GM12892 (cell line): ENCODE measurements at regions not wholly inside any gene's neighbourhood (a gene's known extent, or its start where the extent isn't known, plus 50 kb on each side); places are given as distances from the start of the nearest gene placed in this dataset.

ENCODE experiments used
- DNase-seq: peaks from one replicate; pipeline ENCODE4 v3.0.0; 2011; ENCODE audit not compliant: insufficient read length
- FAIRE-seq: peaks from 2 replicates; lab custom pipeline; 2011; peaks lifted over from hg19 to GRCh38; lab: Jason Lieb, UNC
- POLR2A ChIP-seq: IDR thresholded peaks from 2 replicates; pipeline ENCODE4 v1.6.1; 2011; ENCODE audit warnings: low read depth, low read length, control low read depth
- POLR2AphosphoS5 ChIP-seq: IDR thresholded peaks from 2 replicates; pipeline ENCODE4 v1.6.1; 2011; ENCODE audit warnings: low read depth, low read length, control low read depth
- TAF1 ChIP-seq: IDR thresholded peaks from 2 replicates; pipeline ENCODE4 v1.6.1; 2011; ENCODE audit warnings: low read depth, mild to moderate bottlenecking, control low read depth, low read length, borderline replicate concordance

- no peak for DNase-seq
Observed at GRCh38 chr4:161273607-161274006, 890.2 kb downstream of the FSTL5 start.

DNA sequence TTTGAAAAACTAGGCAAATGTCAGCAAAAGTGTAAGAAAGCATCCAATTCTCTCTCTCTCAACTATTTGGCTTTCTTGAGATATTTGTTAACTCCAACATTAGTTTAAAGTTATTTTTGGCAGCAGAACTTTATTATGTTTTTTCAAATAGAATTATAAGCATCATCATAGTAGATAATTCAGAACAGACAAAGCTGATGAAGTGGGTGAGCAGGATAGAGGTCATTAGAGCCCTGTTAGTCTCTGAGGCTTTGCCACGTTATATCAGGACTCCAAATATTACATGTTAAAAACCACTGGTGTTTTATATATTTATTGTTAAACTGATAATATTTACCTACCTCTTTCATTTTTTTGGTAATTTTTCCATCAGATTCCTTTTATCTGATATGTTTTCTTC, 903.0 kb downstream of the FSTL5 start:
- no peak for TF ChIP-seq POLR2A
- TF ChIP-seq POLR2AphosphoS5, result no peak
- TF ChIP-seq TAF1, result no peak
- no peak for FAIRE-seq
- no peak for DNase-seq

More at GRCh38 chr4:161273607-161274006, 890.2 kb downstream of the FSTL5 start:
- no peak for FAIRE-seq
- no peak for TF ChIP-seq POLR2A
- TF ChIP-seq TAF1, result no peak
- TF ChIP-seq POLR2AphosphoS5, result no peak

DNA sequence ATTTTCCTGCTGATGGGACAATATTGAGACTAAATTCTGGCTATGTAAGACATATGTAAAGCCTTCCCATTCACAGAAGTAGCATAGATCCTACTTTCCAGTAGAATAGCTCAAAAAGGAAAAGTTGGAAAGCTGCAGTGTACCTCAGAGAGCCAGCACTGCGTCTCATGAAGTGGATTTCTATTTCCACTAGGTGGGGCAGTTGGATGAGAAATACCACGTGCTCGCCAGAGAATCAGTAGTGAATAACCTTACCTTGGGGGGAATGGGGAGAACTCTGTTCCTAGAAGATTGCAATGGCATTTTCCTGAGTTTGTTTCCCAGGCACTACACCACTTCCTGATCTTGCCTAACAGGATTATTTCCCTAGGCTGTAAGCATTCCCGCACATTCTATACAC, 907.1 kb downstream of the FSTL5 start:
- FAIRE-seq, result no peak
- DNase-seq, result no peak
- TF ChIP-seq POLR2A, result no peak
- no peak for TF ChIP-seq POLR2AphosphoS5
- TF ChIP-seq TAF1, result no peak

GRCh38 chr4:161256172-161256571, 907.6 kb downstream of the FSTL5 start:
- DNase-seq, result no peak
- FAIRE-seq, result no peak
- no peak for TF ChIP-seq TAF1
- TF ChIP-seq POLR2A, result no peak
- no peak for TF ChIP-seq POLR2AphosphoS5

DNA sequence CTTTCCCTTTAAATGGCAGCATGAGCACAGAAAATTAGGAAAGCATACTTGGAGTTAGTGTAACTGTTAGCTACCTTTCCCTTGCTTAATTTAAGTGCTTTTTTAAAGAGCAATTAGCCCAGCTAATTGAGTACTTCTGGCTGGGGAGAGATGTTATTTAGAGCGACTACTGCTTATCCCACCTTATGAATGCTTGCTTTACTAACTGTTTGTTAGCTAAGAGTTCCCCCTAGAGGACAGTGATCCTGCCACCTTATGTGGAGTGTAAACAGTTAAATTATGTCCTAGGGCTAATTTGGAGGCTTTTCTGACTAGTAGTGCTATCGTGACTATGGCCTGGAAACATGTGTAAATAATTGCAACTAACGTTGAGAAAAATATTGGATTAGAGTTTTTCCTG, 909.4 kb downstream of the FSTL5 start:
- TF ChIP-seq POLR2AphosphoS5 (no peak), TAF1 (no peak), POLR2A (no peak)
- no peak for FAIRE-seq
- no peak for DNase-seq

DNA sequence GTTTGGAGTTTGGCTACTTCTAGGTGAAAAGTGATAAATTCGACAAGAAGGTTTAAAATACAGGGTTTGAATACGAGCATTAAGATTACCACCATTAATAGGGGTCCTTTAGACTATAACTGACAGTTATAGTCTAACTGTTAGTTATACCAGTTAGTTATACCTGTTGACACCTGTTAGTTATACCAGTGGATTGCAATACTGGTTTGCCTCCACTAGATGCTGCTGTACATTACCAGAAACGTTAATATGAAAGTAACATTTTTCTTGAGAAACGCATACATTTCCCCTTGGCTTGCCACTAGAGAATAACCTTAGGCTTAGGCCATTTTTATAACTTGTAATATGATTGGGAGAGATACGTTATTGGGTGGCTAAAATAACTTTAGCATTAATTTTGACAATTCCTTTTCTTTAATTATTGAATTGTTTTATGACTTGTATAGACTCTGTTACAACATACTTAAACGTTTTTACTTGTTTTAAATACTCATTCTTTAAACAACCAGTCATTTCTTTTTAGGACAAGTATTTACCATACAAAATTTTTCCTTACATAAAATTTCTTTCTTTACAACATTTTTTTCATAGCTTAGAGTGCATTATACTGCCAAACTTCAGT, 911.2 kb downstream of the FSTL5 start:
- peak; percentile 44 for FAIRE-seq
- no peak for DNase-seq
- TF ChIP-seq TAF1, result no peak
- no peak for TF ChIP-seq POLR2AphosphoS5
- no peak for TF ChIP-seq POLR2A

GRCh38 chr4:161249779-161250440, 913.9 kb downstream of the FSTL5 start:
- no peak for FAIRE-seq

GRCh38 chr4:161248880-161249279, 914.9 kb downstream of the FSTL5 start:
- no peak for TF ChIP-seq POLR2A
- no peak for TF ChIP-seq TAF1
- TF ChIP-seq POLR2AphosphoS5, result no peak
- DNase-seq (no peak), FAIRE-seq (no peak)

More at GRCh38 chr4:161249779-161250440, 913.9 kb downstream of the FSTL5 start:
- TF ChIP-seq TAF1, result no peak
- no peak for TF ChIP-seq POLR2A
- no peak for TF ChIP-seq POLR2AphosphoS5
- DNase-seq, result no peak

GRCh38 chr4:161247831-161248230, 916.0 kb downstream of the FSTL5 start:
- DNase-seq, result no peak
- FAIRE-seq, result no peak
- no peak for TF ChIP-seq POLR2AphosphoS5
- no peak for TF ChIP-seq POLR2A
- no peak for TF ChIP-seq TAF1

DNA sequence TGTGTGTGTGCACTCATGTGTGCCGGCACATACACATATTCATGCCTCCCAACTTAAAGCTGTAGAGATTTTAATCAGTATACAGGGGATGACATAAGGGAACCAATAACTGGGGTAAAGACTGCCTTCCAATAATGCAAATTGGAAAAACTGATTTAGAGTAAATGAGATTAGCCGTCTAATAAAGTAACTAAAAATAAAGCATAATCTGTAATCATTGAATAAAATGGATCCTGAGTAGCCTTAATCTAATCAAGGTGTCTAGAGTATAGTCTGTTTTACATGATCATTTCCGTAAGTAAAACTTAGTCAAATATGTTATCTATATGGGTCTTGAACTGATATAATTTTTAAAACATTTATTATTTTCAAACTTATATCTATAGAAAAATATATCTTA, 925.8 kb downstream of the FSTL5 start:
- FAIRE-seq, result no peak
- DNase-seq, result no peak

DNA sequence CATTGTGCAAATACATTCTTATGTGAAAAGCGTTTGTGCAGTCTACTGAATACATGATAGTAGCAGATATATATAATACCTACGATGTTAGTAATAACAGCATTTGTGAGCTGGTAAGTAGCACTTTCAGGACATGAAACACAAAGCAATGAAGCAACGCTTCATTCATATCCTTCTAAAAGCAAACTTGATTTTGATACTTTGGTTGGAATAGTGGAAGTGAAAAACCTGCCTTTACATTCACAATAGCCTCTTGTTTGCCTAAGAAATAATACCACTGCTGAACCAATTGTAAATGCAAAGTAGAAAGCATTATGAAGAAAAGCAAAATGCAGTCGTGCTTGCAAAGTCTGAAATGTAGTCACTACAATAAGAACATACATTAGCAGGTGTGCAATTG, 926.3 kb downstream of the FSTL5 start:
- TF ChIP-seq TAF1 (no peak), POLR2A (no peak)
- no peak for FAIRE-seq

More for the DNA sequence above, 925.8 kb downstream of the FSTL5 start:
- no peak for TF ChIP-seq POLR2A
- no peak for TF ChIP-seq POLR2AphosphoS5
- TF ChIP-seq TAF1, result no peak

DNA sequence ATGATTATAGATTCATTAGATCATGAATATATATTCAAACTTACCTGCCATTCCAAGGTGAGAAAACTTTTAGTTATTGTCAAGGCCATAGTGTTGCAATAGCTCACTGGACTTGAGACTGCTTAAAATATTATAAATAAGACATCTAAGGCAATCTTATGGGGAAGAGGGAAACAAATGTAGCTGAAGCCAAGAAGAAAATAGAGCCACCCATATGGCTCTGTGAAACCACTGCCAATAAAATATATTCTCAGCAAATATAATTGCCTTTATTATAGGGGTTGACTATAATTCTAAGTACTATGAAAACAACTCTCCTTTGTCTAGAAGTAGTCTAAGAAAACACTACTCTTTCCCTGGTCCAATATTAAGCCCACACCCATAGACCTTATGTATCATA, 938.5 kb downstream of the FSTL5 start:
- TF ChIP-seq POLR2A, result no peak
- no peak for TF ChIP-seq POLR2AphosphoS5
- TF ChIP-seq TAF1, result no peak

More for the DNA sequence above, 926.3 kb downstream of the FSTL5 start:
- DNase-seq, result no peak

More for the DNA sequence above, 938.5 kb downstream of the FSTL5 start:
- FAIRE-seq (no peak), DNase-seq (no peak)
